C4-2B (cell line): ENCODE measurements at regions not wholly inside any gene's neighbourhood (a gene's known extent, or its start where the extent isn't known, plus 50 kb on each side); places are given as distances from the start of the nearest gene placed in this dataset.

Experiments
- CTCF ChIP-seq: fragments of 450-650 bp; conservative IDR thresholded peaks from 2 replicates; pipeline ENCODE4 v1.5.1; 2017; ENCODE audit warnings: mild to moderate bottlenecking
- ZFX ChIP-seq: fragments of 450-650 bp; IDR thresholded peaks from 2 replicates; pipeline ENCODE4 v1.6.1; 2017

- TF ChIP-seq CTCF (no peak), ZFX (no peak)
Observed at GRCh38 chr12:89187507-89187906, 164.8 kb downstream of the DUSP6 start.
